Activated T-helper 1 cell treated with anti-CD3 and anti-CD28 coated beads, Interleukin-12 subunit alpha, Interleukin-12 subunit beta, Interleukin-2, Interleukin-4 antibody, amounts not matched to agents 30 ng/mL and 10 ng/mL and 1 ng/mL, durations not matched to agents 14 hours and 24 hours and 36 hours (primary cell): ENCODE measurements at regions not wholly inside any gene's neighbourhood (a gene's known extent, or its start where the extent isn't known, plus 50 kb on each side); places are given as distances from the start of the nearest gene placed in this dataset.

Experiments used
- DNase-seq: peaks from one replicate; pipeline ENCODE4 v3.0.0; 2021; ENCODE audit warnings: low spot score
- H3K27ac Mint-ChIP-seq: one replicate; pipeline ENCODE4 v1.8.0; 2021; ENCODE audit warnings: mild to moderate bottlenecking, mixed read lengths
- H3K27me3 Mint-ChIP-seq: one replicate; pipeline ENCODE4 v1.8.0; 2022; ENCODE audit warnings: mild to moderate bottlenecking, moderate library complexity, mixed read lengths; ENCODE audit not compliant: insufficient read depth
- H3K36me3 Mint-ChIP-seq: one replicate; pipeline ENCODE4 v1.8.0; 2021; ENCODE audit warnings: low read depth, mixed read lengths
- H3K4me1 Mint-ChIP-seq: one replicate; pipeline ENCODE4 v1.8.0; 2021; ENCODE audit warnings: low read depth, mixed read lengths
- H3K4me3 Mint-ChIP-seq: one replicate; pipeline ENCODE4 v1.8.0; 2021; ENCODE audit warnings: mild to moderate bottlenecking, moderate library complexity, mixed read lengths
- H3K9me3 Mint-ChIP-seq: one replicate; pipeline ENCODE4 v1.8.0; 2021; ENCODE audit warnings: mixed read lengths
- intact Hi-C: fragments of 100-400 bp; cut with micrococcal nuclease; formaldehyde crosslinking; loops from one replicate; pipeline ENCODE4 v1.15.1; 2024

GRCh38 chr12:68491204-68491960 lies 119.3 kb upstream of the RAP1B start:
- intact Hi-C loops = loop anchor here (1.0 to 10.0 kb wide), 2 partner anchors 8 to 253 kb away; partner anchors contain the start of gene SLC35E3
- peak overlapping the region; percentile 59 for H3K27ac Mint-ChIP-seq
- H3K4me3 Mint-ChIP-seq = no peak overlapping the region
- no peak for DNase-seq
- H3K27me3 Mint-ChIP-seq = peaks cover 3% of the 10 kb centered on the region
- H3K9me3 Mint-ChIP-seq = peaks cover 15% of the 10 kb centered on the region
- peaks cover 21% of the 10 kb centered on the region for H3K4me1 Mint-ChIP-seq
- H3K36me3 Mint-ChIP-seq = peaks cover 6% of the 10 kb centered on the region

DNA sequence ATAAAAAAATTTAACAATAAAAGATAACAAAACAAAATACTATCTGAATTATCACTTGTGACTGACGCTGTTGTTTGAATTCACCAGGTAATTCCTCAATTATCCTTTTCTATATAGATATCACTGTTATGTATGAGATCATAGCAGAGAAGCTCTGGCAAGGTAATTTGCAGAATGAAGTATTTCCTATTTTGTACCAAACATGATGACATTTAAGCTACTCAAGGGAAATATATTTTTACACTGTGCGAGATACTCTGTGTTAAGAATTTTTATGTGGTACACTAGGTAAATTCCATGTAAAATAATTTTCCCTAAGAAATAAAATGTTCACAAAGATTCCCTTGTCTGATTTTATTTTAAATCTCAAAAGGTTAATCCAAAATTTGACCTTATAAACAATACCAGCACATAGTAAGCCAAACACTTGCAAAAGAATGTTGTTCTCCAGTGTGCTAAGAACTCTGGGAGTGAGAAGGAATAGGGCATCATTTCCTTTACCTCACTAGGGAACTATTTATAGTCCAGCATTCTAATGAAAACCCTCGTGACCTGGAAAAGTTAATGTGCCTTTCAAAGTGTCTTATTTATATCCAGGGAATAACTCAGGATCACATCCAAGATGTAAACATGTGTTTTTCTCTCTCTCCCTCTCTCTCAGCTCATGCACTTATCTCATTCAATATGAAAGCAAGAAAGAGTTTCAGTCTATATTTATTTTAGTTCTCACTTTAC lies 115.2 kb upstream of the RAP1B start:
- Mint-ChIP-seq H3K4me1 (peaks cover 54% of the 10 kb centered on the region), H3K9me3 (peaks cover 14% of the 10 kb centered on the region), H3K27me3 (peaks cover 1% of the 10 kb centered on the region), H3K27ac (no peak overlapping the region), H3K4me3 (no peak overlapping the region), H3K36me3 (peaks cover 9% of the 10 kb centered on the region)
- no peak for DNase-seq
- intact Hi-C loops = loop anchor here (5.0 to 10.0 kb wide), 4 partner anchors 249 to 453 kb away; partner anchors contain the start of genes MDM2 and SLC35E3

- Mint-ChIP-seq H3K9me3 (peaks cover 3% of the 10 kb centered on the region), H3K27ac (peak overlapping the region; percentile 94)
These were observed 113.6 kb upstream of the RAP1B start for GRCh38 chr12:68497107-68497506.

GRCh38 chr12:68497702-68498101 lies 113.0 kb upstream of the RAP1B start:
- peaks cover 6% of the 10 kb centered on the region for H3K36me3 Mint-ChIP-seq
- peaks cover 3% of the 10 kb centered on the region for H3K9me3 Mint-ChIP-seq
- DNase-seq = no peak
- intact Hi-C loops = loop anchor here (1.0 to 10.0 kb wide), 13 partner anchors 16 to 455 kb away; partner anchors contain the start of genes MDM2, NUP107, RAP1B and SLC35E3
- H3K4me1 Mint-ChIP-seq = peaks cover 40% of the 10 kb centered on the region
- H3K4me3 Mint-ChIP-seq = peak overlapping the region; percentile 66
- peak overlapping the region; percentile 94 for H3K27ac Mint-ChIP-seq
- H3K27me3 Mint-ChIP-seq = no peaks in the 10 kb centered on the region

More at GRCh38 chr12:68497107-68497506, 113.6 kb upstream of the RAP1B start:
- Mint-ChIP-seq H3K27me3 (no peaks in the 10 kb centered on the region), H3K36me3 (peaks cover 6% of the 10 kb centered on the region), H3K4me1 (peaks cover 40% of the 10 kb centered on the region), H3K4me3 (peak overlapping the region; percentile 66)
- no peak for DNase-seq
- intact Hi-C loops = loop anchor here (1.0 to 10.0 kb wide), 13 partner anchors 16 to 455 kb away; partner anchors contain the start of genes MDM2, NUP107, RAP1B and SLC35E3

- H3K4me3 Mint-ChIP-seq = no peak overlapping the region
- DNase-seq = no peak
- peaks cover 3% of the 10 kb centered on the region for H3K9me3 Mint-ChIP-seq
- no peak overlapping the region for H3K27ac Mint-ChIP-seq
- H3K36me3 Mint-ChIP-seq = peaks cover 6% of the 10 kb centered on the region
- intact Hi-C loops = loop anchor here (5.0 to 10.0 kb wide), 4 partner anchors 246 to 456 kb away; partner anchors contain the start of genes MDM2 and SLC35E3
- peaks cover 40% of the 10 kb centered on the region for H3K4me1 Mint-ChIP-seq
- no peaks in the 10 kb centered on the region for H3K27me3 Mint-ChIP-seq
These were observed 112.0 kb upstream of the RAP1B start for GRCh38 chr12:68498736-68499135.

GRCh38 chr12:68499616-68500015 lies 111.1 kb upstream of the RAP1B start:
- intact Hi-C loops = loop anchor here (5.0 to 10.0 kb wide), 4 partner anchors 245 to 457 kb away; partner anchors contain the start of genes MDM2 and SLC35E3
- peaks cover 3% of the 10 kb centered on the region for H3K9me3 Mint-ChIP-seq

GRCh38 chr12:68501226-68501625 lies 109.5 kb upstream of the RAP1B start:
- Mint-ChIP-seq H3K27me3 (no peaks in the 10 kb centered on the region), H3K4me1 (peaks cover 45% of the 10 kb centered on the region), H3K27ac (no peak overlapping the region), H3K36me3 (peaks cover 6% of the 10 kb centered on the region), H3K4me3 (no peak overlapping the region), H3K9me3 (peaks cover 3% of the 10 kb centered on the region)
- DNase-seq = no peak
- intact Hi-C loops = no loop called here

More at GRCh38 chr12:68499616-68500015, 111.1 kb upstream of the RAP1B start:
- no peak overlapping the region for H3K27ac Mint-ChIP-seq
- H3K4me1 Mint-ChIP-seq = peaks cover 40% of the 10 kb centered on the region
- H3K27me3 Mint-ChIP-seq = no peaks in the 10 kb centered on the region
- no peak for DNase-seq
- peaks cover 6% of the 10 kb centered on the region for H3K36me3 Mint-ChIP-seq
- H3K4me3 Mint-ChIP-seq = no peak overlapping the region

DNA sequence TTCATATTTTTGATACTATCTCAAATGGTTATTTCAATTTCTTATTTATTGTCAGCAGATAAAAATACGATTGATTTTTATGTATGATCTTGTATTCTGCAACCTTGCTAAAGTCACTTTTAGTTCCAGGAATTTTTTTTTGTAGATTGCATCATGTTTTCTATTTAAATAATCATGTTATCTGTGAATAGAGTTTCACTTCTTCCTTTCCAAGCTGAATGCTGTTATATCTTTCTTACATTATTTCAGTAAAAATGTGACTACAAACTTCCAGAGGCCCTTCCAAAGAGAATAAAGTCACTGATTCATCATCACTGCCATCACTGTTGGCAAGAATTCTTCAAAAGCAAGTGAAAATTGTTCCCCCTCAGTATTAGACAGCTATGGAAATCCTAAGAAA lies 104.7 kb upstream of the RAP1B start:
- H3K4me1 Mint-ChIP-seq = peaks cover 6% of the 10 kb centered on the region

DNA sequence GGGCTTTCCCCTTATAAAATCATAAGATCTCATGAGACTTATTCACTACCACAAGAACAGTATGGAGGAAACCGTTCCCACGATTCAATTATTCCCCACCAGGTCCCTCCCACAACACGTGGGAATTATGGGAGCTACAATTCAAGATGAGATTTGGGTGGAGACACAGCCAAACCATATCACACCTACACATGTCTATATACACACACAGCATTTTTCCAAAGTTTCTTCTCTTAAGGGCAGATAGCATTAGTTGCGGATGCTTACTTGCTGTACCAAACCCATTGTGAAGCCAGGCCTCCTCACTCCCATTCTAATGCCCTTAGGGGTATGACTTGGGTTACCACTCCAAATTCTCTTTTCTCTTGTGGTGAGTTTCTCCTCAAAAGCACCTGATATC lies 104.1 kb upstream of the RAP1B start:
- Mint-ChIP-seq H3K27ac (no peak overlapping the region), H3K4me3 (no peak overlapping the region), H3K9me3 (no peaks in the 10 kb centered on the region), H3K36me3 (no peaks in the 10 kb centered on the region), H3K4me1 (peaks cover 6% of the 10 kb centered on the region), H3K27me3 (no peaks in the 10 kb centered on the region)
- no peak for DNase-seq
- intact Hi-C loops = no loop called here

More for the DNA sequence above, 104.7 kb upstream of the RAP1B start:
- no peaks in the 10 kb centered on the region for H3K27me3 Mint-ChIP-seq
- DNase-seq = no peak
- H3K9me3 Mint-ChIP-seq = no peaks in the 10 kb centered on the region
- no peak overlapping the region for H3K27ac Mint-ChIP-seq
- intact Hi-C loops = no loop called here
- no peak overlapping the region for H3K4me3 Mint-ChIP-seq
- H3K36me3 Mint-ChIP-seq = no peaks in the 10 kb centered on the region

GRCh38 chr12:68507657-68508056 lies 103.0 kb upstream of the RAP1B start:
- Mint-ChIP-seq H3K27ac (no peak overlapping the region), H3K4me3 (no peak overlapping the region), H3K27me3 (no peaks in the 10 kb centered on the region), H3K4me1 (peaks cover 6% of the 10 kb centered on the region), H3K36me3 (no peaks in the 10 kb centered on the region), H3K9me3 (peaks cover 2% of the 10 kb centered on the region)
- DNase-seq = no peak
- intact Hi-C loops = no loop called here

- Mint-ChIP-seq H3K4me1 (peaks cover 6% of the 10 kb centered on the region), H3K27ac (no peak overlapping the region), H3K4me3 (no peak overlapping the region), H3K36me3 (no peaks in the 10 kb centered on the region), H3K9me3 (peaks cover 5% of the 10 kb centered on the region), H3K27me3 (no peaks in the 10 kb centered on the region)
- DNase-seq = no peak
- intact Hi-C loops = no loop called here
These were observed 102.1 kb upstream of the RAP1B start for GRCh38 chr12:68508576-68508975.

DNA sequence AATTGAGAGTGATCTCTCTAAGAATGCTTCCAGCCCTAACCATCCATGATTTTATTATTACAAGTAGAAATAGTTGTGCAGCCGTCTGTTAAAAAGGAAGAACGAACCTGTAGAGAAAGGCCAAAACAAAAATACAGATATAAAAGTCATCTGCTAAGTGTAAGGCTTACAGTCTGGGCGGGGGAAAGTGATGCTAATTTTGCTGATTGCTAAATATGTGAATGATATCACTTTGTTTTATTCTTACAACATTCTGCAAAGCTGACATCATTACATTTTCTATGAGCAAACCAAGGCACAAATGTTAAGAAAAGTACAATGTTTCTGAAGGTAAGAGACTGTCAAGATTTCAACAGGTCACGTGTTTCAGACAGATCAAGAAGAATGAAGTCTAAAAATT lies 101.5 kb upstream of the RAP1B start:
- Mint-ChIP-seq H3K27me3 (peaks cover 2% of the 10 kb centered on the region), H3K9me3 (peaks cover 5% of the 10 kb centered on the region), H3K27ac (no peak overlapping the region), H3K36me3 (no peaks in the 10 kb centered on the region), H3K4me3 (no peak overlapping the region), H3K4me1 (peaks cover 6% of the 10 kb centered on the region)
- DNase-seq = no peak
- intact Hi-C loops = no loop called here

GRCh38 chr12:68510397-68510796 lies 100.3 kb upstream of the RAP1B start:
- no peaks in the 10 kb centered on the region for H3K36me3 Mint-ChIP-seq
- peaks cover 5% of the 10 kb centered on the region for H3K9me3 Mint-ChIP-seq
- DNase-seq = no peak
- H3K4me3 Mint-ChIP-seq = no peak overlapping the region
- intact Hi-C loops = no loop called here
- H3K27ac Mint-ChIP-seq = no peak overlapping the region
- H3K27me3 Mint-ChIP-seq = peaks cover 2% of the 10 kb centered on the region
- H3K4me1 Mint-ChIP-seq = peaks cover 6% of the 10 kb centered on the region
